Prostate gland (tissue), 2 donors: ENCODE measurements at regions not wholly inside any gene's neighbourhood (a gene's known extent, or its start where the extent isn't known, plus 50 kb on each side); places are given as distances from the start of the nearest gene placed in this dataset.

Experiments used
- POLR2A ChIP-seq: fragments of 450-650 bp; IDR thresholded peaks from one replicate; pipeline ENCODE4 v1.6.1; 2016; ENCODE audit warnings: antibody characterized with exemption, mild to moderate bottlenecking
- POLR2AphosphoS5 ChIP-seq: sonication (generic); formaldehyde crosslinking; IDR thresholded peaks from one replicate; pipeline ENCODE4 v1.6.1; 2017; ENCODE audit warnings: antibody characterized with exemption
- TF ChIP-seq, protein P1 (sequence below), 4 experiments: fragments of 200-600 bp in 2 of 4; fragments of 450-650 bp in 2 of 4; sonication (generic) in 2 of 4; IDR thresholded peaks; 1 replicate in 3 of 4; 2 replicates in 1 of 4; pipeline ENCODE4 v1.5.1; 2016 to 2019; ENCODE audit warnings: antibody characterized with exemption in 4 of 4, mild to moderate bottlenecking in 2 of 4, moderate library complexity in 2 of 4

DNA sequence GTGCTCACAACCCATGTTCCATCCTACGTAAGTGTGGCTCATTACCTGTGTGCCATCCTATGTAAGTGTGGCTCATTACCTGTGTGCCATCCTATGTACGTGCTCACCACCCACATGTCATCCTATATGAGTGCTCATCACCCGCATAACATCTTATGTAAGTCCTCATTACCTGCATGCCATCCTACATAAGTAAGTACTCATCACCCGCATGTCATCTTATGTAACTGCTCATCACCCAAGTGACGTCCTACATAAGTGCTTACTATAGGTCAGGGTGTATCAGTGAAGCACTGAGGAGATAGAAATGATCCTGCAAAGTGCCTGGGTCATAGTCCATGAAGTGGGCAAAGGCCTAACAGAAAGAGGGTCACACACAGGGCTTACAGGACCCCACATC is 93.1 kb downstream of the AXIN2 start:
- TF ChIP-seq, protein P1, sequence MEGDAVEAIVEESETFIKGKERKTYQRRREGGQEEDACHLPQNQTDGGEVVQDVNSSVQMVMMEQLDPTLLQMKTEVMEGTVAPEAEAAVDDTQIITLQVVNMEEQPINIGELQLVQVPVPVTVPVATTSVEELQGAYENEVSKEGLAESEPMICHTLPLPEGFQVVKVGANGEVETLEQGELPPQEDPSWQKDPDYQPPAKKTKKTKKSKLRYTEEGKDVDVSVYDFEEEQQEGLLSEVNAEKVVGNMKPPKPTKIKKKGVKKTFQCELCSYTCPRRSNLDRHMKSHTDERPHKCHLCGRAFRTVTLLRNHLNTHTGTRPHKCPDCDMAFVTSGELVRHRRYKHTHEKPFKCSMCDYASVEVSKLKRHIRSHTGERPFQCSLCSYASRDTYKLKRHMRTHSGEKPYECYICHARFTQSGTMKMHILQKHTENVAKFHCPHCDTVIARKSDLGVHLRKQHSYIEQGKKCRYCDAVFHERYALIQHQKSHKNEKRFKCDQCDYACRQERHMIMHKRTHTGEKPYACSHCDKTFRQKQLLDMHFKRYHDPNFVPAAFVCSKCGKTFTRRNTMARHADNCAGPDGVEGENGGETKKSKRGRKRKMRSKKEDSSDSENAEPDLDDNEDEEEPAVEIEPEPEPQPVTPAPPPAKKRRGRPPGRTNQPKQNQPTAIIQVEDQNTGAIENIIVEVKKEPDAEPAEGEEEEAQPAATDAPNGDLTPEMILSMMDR (IDR thresholded peaks at IDR 0.05), result no peak
- no peak for TF ChIP-seq POLR2A
- TF ChIP-seq POLR2AphosphoS5, result no peak
